Hematopoietic multipotent progenitor cell treated with erythropoietin and hydrocortisone succinate and interleukin-3 and kit ligand, for 15 days (in vitro differentiated cells): ENCODE measurements at regions not wholly inside any gene's neighbourhood (a gene's known extent, or its start where the extent isn't known, plus 50 kb on each side); places are given as distances from the start of the nearest gene placed in this dataset.

Source experiments
- DNase-seq: peaks from one replicate; pipeline ENCODE4 v3.0.0-alpha.2; 2015; ENCODE audit warnings: low spot score

DNA sequence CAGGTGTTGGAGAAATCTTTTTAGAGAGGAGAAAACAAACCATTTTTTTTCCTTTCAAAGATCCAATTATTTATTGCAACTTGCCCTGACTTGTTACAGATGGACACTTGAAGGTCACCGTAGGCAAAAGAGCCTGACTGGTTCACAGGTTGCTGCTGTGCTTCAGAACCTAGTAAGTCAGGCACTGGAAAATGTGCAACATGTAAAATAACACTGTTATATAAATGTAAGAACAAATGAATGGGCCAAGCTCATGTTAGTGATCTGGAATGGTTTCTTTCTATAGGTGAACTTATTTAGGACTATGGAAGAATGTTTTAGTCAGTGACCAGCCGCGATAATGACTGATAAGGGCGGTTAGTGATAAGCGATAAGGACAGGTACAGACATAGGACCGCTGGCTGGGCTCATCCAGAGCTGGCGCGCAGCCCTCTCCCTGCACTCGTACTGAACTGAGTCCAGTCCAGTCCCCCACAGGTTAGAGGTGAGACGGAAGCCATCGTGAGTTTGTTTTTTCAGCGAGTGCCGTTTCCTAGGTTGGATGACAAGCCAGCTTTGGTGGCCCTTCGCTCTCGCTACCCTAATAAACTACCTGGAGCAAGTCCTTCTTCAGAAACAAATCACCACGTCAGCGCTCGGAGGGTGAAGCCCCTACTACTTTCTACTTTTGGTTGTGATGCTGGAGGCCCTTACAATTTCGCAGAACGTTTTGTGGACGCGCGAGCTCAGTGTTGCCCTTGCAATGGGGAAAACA is 94.4 kb upstream of the PRDM1 start:
- DNase-seq = peak; percentile 3

- no peak for DNase-seq
These were observed 96.0 kb upstream of the PRDM1 start for GRCh38 chr6:105990151-105990550.

GRCh38 chr6:105988812-105989577 is 97.1 kb upstream of the PRDM1 start:
- DNase-seq = no peak

DNA sequence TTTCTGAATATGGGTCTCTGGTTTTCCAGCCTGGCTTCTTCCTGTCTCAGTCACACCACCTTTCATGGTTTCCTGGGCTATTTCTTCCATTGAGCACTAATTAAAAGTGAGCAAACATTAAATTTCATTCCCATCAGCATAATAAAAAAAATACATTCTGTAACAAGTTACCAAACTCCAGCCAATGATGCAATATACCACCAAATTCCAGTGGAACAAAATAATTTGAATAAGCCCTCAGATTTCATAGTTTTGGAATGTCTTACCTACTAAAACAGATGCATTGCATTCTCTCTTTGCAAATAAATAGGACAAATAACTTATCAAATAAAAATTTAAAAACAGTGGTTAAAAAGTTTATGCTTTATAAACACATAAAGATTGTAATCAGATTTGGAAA is 97.8 kb upstream of the PRDM1 start:
- DNase-seq = no peak

DNA sequence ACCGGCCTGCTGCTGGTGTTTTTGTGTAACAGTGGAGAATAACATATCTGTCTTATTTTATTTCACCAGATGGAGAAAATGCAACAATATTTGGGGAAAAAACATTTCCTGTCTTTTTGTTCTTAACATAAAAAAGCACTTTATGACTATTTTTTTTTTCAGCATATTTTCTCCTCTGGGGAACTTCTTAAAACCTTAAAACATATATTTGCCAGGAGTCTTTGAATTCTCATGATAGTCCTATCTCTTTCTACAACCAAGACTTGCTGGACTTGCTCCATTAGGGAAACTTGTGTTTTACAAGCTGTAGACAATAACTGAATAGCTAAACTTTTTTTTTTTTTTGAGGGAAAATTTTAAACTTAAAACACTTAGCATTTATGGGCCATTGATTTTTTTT is 98.6 kb upstream of the PRDM1 start:
- DNase-seq = no peak

GRCh38 chr6:105986998-105987397 is 99.1 kb upstream of the PRDM1 start:
- DNase-seq = no peak

DNA sequence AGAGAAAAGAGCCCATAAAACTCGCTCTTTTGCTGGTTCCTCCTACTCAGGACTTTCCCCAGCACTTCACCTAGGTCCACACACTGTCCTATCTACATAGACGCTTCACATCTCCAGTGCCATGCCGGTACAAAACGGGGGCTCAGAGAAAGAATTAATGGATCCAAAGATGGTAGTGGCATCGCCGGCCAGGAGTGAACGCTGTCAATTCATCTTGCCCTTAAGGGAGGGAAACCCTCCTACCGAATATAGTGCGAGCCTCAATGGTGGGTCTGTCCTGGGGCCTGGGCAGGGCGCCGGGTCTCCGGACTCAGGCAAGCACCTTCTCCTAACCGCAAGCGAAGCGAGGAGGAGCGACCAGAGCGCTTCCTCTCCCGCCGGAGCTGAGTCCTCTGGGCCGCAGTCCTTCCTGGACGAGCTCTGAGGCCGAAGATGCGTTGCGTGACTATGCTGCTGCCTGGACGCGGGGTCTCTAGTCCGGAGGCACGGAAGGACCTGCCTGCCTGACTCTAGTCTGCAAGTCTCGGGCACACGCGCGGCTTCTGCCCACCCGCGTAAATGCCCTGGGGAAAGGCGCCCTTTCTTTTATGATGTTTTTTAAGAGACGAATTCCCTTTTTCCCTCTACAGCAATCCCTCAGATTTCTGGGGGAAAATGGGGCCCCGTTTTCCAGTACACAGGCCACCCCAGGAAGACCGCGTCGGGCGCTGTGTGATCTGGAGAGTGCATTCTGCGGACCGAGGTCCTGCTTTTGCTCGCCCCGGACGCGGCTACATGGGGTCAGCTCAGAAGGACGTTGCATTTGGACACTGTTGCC is 100.1 kb upstream of the PRDM1 start:
- no peak for DNase-seq

- no peak for DNase-seq
These were observed 100.9 kb upstream of the PRDM1 start for GRCh38 chr6:105985098-105985815.

DNA sequence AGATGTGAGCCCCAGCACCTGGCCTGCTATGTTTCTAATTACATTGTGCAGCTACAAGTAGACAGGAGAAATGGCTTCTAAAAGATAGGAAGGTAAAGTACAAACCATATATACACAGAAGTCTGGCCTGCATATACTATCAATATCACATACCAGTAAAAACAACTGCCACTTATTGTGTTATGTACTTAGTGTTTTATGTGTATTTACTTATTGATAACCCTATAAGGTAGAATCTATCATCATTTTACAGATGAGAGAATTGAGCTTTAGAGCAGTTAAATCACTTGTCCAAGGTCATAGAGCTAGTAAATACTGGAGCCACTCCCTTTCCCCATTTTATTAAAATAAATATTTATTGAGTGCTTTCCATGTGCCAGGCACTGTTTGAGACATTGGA is 102.4 kb upstream of the PRDM1 start:
- DNase-seq = no peak

DNA sequence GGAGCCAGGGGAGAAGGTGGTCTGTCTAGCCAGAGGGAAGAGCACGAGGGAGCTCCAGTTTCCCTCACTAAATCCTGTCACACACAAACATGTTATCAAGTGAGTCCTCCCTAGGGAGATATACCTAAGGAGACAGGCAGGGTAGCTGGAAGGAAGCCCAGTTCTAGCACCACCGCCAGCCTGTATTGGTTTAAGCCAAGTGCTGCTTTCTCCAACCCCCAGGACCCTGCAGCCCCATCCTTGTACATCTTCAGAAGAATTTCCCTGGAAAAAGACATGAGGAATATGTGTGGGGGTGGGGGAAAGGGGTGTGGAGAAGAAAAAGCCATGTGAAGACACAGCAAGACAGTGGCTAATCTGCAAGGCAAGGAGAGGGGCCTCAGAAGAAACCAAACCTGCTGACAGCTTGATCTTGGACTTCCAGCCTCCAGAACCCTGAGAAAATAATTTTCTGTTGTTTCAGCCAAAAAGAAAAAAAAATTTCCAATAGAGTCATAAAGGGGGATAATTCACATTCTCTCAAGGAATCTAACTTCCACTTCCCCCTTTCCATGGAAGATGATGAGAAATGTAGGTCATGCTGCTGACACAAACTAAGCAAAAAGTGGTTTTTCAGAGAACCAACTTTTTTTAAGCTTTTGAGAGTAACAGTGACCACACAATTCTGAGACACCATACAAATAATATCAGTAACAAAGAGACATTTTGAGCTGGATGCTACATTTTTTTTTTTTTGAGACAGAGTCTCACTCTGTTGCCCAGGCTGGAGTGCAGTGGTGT is 103.2 kb upstream of the PRDM1 start:
- no peak for DNase-seq

GRCh38 chr6:105981888-105982358 is 104.2 kb upstream of the PRDM1 start:
- DNase-seq = no peak

GRCh38 chr6:105981002-105981887 is 104.9 kb upstream of the PRDM1 start:
- DNase-seq = no peak

DNA sequence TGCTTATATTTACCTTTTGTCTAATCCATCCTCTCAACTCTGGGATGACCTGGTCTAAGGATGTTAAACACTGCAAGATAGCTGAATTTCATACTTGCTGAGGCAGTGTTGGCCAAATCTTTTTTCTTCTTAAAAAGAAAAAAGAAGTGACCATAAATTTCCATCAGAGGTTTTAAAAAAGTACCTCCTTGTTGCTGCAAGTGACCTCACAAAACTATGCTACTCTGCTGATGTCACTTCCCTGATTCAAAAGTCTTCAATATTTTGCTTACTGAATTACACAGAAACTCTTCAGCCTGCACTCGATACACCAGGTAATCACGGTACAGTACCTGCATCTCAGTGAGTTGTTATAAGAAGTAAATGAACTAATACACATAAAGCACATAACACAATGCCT is 107.2 kb upstream of the PRDM1 start:
- no peak for DNase-seq

GRCh38 chr6:105977934-105978504 is 108.1 kb upstream of the PRDM1 start:
- no peak for DNase-seq

GRCh38 chr6:105974986-105975385 is 111.2 kb upstream of the PRDM1 start:
- DNase-seq = no peak

DNA sequence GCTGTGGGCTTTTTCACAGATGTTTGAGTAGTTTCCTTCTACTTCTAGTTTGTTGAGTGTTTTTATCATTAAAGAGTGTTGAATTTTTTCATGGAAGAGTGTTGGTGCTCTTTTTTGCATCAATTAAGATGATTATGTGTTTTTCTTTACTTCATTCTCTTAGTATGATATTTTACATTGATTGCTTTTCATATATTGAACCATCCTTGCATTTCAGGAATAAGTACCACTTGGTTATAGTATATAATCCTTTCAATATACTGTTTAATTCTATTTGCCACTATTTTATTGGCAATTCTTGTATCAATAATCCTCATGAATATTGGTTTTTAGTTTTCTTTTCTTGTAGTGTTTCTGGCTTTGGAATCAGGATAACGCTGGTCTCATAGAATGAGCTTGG is 113.7 kb upstream of the PRDM1 start:
- no peak for DNase-seq

DNA sequence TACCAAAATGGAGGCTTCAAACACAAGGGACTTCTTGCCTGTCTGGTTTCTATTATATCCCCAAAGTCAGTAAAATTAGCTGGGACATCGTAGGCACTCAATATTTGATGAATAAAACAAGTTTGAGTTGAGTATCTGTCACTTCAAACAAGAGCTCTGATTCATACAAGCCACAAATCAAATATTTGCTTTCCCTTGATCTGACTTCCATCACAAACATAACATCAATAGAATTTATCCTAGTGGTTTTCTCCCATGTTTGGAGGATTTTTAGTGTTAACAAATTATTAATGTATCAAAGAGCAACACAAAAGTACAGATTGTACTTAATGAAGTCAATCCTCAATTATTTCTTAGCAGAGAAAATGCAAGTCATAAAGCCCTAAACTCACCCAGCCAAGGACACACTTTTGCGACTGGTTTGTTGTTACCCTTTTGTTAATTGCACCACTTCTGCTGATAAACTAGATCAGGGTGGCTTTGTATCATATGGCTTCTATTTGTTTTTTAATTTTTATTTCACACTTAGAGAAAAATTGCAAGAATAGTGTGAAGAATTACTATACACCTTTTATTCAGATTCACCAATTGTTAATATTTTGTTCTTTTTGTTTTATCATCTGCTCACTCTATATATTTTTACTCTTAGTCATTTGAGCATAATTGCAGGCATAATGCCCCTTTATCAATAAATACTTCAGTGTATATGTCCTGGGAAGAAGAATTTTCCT is 117.4 kb upstream of the PRDM1 start:
- no peak for DNase-seq

GRCh38 chr6:105967917-105968602 is 118.1 kb upstream of the PRDM1 start:
- DNase-seq = no peak
